Heart left ventricle (tissue), 16 donors: ENCODE measurements at regions not wholly inside any gene's neighbourhood (a gene's known extent, or its start where the extent isn't known, plus 50 kb on each side); places are given as distances from the start of the nearest gene placed in this dataset.

Source experiments
- ATAC-seq, 4 donors: fragments of 200-7000 bp; cut with Tn5 transposase; one replicate each; pipeline ENCODE4 v1.9.1; 2020 to 2022; ENCODE audit warnings: moderate library complexity in 4 of 4, mild to moderate bottlenecking in 3 of 4, moderate number of reproducible peaks in 1 of 4
- DNase-seq, 5 donors: peaks; one replicate each; pipeline ENCODE4 v3.0.0-alpha.2; 2020
- H3K27ac ChIP-seq, 12 donors: fragments of 200-600 bp; sonication (generic) in 4 of 12; one replicate each; pipeline versions ENCODE4 v1.5.0 to v1.8.0; 2016 to 2022; ENCODE audit warnings: mild to moderate bottlenecking in 2 of 12
- H3K27me3 ChIP-seq, 9 donors: fragments of 200-600 bp; sonication (generic) in 2 of 9; one replicate each; pipeline versions ENCODE4 v1.5.1 to v1.8.0; 2016 to 2022; ENCODE audit warnings: mild to moderate bottlenecking in 3 of 9
- H3K36me3 ChIP-seq, 9 donors: fragments of 200-600 bp; sonication (generic) in 2 of 9; one replicate each; pipeline versions ENCODE4 v1.5.0 to v1.8.0; 2018 to 2022; ENCODE audit warnings: mild to moderate bottlenecking in 2 of 9
- H3K4me1 ChIP-seq, 12 donors: fragments of 200-600 bp; sonication (generic) in 4 of 12; one replicate each; pipeline versions ENCODE4 v1.5.0 to v1.8.0; 2016 to 2022; ENCODE audit warnings: mild to moderate bottlenecking in 3 of 12
- H3K4me3 ChIP-seq, 12 donors: fragments of 200-600 bp; sonication (generic) in 4 of 12; one replicate each; pipeline versions ENCODE4 v1.5.0 to v1.8.0; 2017 to 2022; ENCODE audit warnings: mild to moderate bottlenecking in 9 of 12, moderate library complexity in 4 of 12
- H3K9me3 ChIP-seq, 12 donors: fragments of 200-600 bp; sonication (generic) in 4 of 12; one replicate each; pipeline versions ENCODE4 v1.5.0 to v1.8.0; 2016 to 2022; ENCODE audit warnings: mild to moderate bottlenecking in 1 of 12
- POLR2A ChIP-seq, 2 donors: fragments of 450-650 bp; IDR thresholded peaks; one replicate each; pipeline ENCODE4 v1.6.1; 2017; ENCODE audit warnings: antibody characterized with exemption in 2 of 2, mild to moderate bottlenecking in 2 of 2, moderate library complexity in 2 of 2
- WGBS, 4 donors: extraction: QIAGEN DNeasy Blood & Tissue Kit in 2 of 4; methylation state at CpG; one replicate each; pipeline versions ENCODE4 v1.1.5 to v1.1.7; 2013 to 2018; 5-methylcytosine and 5-hydroxymethylcytosine counted together
- intact Hi-C, 10 donors: fragments of 100-400 bp; cut with DNase I; formaldehyde crosslinking; loops; one replicate each; pipeline versions ENCODE4 v1.11.1 to v1.14.2; 2022
- TF ChIP-seq, protein P1 (sequence below), 12 donors: fragments of 200-600 bp; sonication (generic) in 4 of 12; IDR thresholded peaks; one replicate each; pipeline versions ENCODE4 v1.5.0 to v1.8.0; 2018 to 2022; ENCODE audit warnings: antibody characterized with exemption in 12 of 12, mild to moderate bottlenecking in 5 of 12
- donor health status: ischemic (EF 13 %, LVEDD 7.1; RV severe dilation, severe dysfunction).
- donor health status: healthy with polysubstance abuse.
- donor health status: DM: no; HTN: yes; CAD: no.
- donor health status: DM: no; HTN: no; CAD: no.
- donor health status: ischemic (EF 25% LVEDD 6.9; RV normal size, moderate dysfunction).
- donor health status: ischemic (EF 25% LVEDD 5.7; RV mildly dilated, moderate dysfunction).
- donor health status: healthy.
- donor health status: DM: yes; HTN: yes; CAD: no.
- donor health status: ischemic (EF 35%, LVEDD 5.7; RV mildly dilated, moderate dysfunction).
- donor health status: nonischemic (EF 11% LVEDD 7.7; RV severe dilation, severe dysfunction).
- donor health status: DM: yes; HTN: yes; CAD: no.
- donor health status: PGD.
- donor health status: ischemic (EF 29% LVEDD 5.4; RV normal size, mild dysfunction).
- donor health status: nonischemic (EF 23%, LVEDD 6.1; RV moderate dilation, normal function).

GRCh38 chr2:220789961-220790360, 782.1 kb downstream of the EPHA4 start:
- no peak overlapping the region for H3K4me3 ChIP-seq
- 70 to 82% (median 75%) methylated on average over 1 of the region's 1 CpG for WGBS, 4 donors
- no peak for DNase-seq
- TF ChIP-seq, protein P1, sequence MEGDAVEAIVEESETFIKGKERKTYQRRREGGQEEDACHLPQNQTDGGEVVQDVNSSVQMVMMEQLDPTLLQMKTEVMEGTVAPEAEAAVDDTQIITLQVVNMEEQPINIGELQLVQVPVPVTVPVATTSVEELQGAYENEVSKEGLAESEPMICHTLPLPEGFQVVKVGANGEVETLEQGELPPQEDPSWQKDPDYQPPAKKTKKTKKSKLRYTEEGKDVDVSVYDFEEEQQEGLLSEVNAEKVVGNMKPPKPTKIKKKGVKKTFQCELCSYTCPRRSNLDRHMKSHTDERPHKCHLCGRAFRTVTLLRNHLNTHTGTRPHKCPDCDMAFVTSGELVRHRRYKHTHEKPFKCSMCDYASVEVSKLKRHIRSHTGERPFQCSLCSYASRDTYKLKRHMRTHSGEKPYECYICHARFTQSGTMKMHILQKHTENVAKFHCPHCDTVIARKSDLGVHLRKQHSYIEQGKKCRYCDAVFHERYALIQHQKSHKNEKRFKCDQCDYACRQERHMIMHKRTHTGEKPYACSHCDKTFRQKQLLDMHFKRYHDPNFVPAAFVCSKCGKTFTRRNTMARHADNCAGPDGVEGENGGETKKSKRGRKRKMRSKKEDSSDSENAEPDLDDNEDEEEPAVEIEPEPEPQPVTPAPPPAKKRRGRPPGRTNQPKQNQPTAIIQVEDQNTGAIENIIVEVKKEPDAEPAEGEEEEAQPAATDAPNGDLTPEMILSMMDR (IDR thresholded peaks at IDR 0.05) = no peak
- TF ChIP-seq POLR2A (IDR thresholded peaks at IDR 0.05) = no peak
- ATAC-seq = peak in 1 of 4 donors; percentile 28
- H3K4me1 ChIP-seq = no peaks in the 10 kb centered on the region
- no peaks in the 10 kb centered on the region for H3K36me3 ChIP-seq
- no peaks in the 10 kb centered on the region for H3K27me3 ChIP-seq
- H3K27ac ChIP-seq = no peak overlapping the region
- intact Hi-C loops = no loop called here
- H3K9me3 ChIP-seq = no peaks in the 10 kb centered on the region

DNA sequence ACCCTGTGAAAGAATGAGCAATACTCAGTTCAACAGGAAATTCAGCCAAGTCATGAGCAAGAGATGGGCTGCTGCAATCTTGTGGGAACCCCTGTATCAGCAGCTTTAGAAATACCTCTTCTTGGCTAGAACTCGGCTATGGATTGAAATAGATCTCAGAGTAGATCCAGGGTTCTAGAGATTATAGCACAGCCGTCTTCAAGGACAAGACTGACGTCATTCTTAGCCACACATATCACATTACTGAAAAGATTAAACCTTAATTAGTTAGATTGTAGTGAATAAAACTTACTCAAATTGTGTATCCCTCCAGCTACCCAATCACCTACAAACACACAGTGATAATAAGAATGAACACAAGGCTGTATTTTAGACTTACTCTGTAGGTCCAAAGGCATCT, 776.4 kb downstream of the EPHA4 start:
- no peaks in the 10 kb centered on the region for H3K4me1 ChIP-seq
- no peaks in the 10 kb centered on the region for H3K27me3 ChIP-seq
- intact Hi-C loops = no loop called here
- no peak overlapping the region for H3K27ac ChIP-seq
- H3K4me3 ChIP-seq = no peak overlapping the region
- TF ChIP-seq, protein P1 (IDR thresholded peaks at IDR 0.05) = no peak
- no peak for TF ChIP-seq POLR2A (IDR thresholded peaks at IDR 0.05)
- DNase-seq (no peak), ATAC-seq (no peak)
- H3K9me3 ChIP-seq = no peaks in the 10 kb centered on the region
- WGBS, 4 donors = 78 to 86% (median 83%) methylated on average over 3 of the region's 3 CpGs
- no peaks in the 10 kb centered on the region for H3K36me3 ChIP-seq

- H3K9me3 ChIP-seq = no peaks in the 10 kb centered on the region
- no peaks in the 10 kb centered on the region for H3K27me3 ChIP-seq
- TF ChIP-seq POLR2A (IDR thresholded peaks at IDR 0.05) = no peak
- TF ChIP-seq, protein P1 (IDR thresholded peaks at IDR 0.05) = no peak
- no peaks in the 10 kb centered on the region for H3K36me3 ChIP-seq
- intact Hi-C loops = no loop called here
- WGBS, 4 donors = 76 to 88% (median 84%) methylated on average over 1 of the region's 1 CpG
- DNase-seq (no peak), ATAC-seq (no peak)
- H3K4me3 ChIP-seq = no peak overlapping the region
- no peaks in the 10 kb centered on the region for H3K4me1 ChIP-seq
- no peak overlapping the region for H3K27ac ChIP-seq
Measured at GRCh38 chr2:220811115-220811514, 761.0 kb downstream of the EPHA4 start.

- no peak overlapping the region for H3K27ac ChIP-seq
- ATAC-seq = no peak
- intact Hi-C loops = no loop called here
- no peaks in the 10 kb centered on the region for H3K36me3 ChIP-seq
- H3K27me3 ChIP-seq = no peaks in the 10 kb centered on the region
- 35 to 61% (median 46%) methylated on average over 1 of the region's 1 CpG for WGBS, 4 donors
- DNase-seq = no peak
- no peaks in the 10 kb centered on the region for H3K4me1 ChIP-seq
- no peak overlapping the region for H3K4me3 ChIP-seq
- TF ChIP-seq POLR2A (IDR thresholded peaks at IDR 0.05) = no peak
- TF ChIP-seq, protein P1 (IDR thresholded peaks at IDR 0.05) = no peak
- H3K9me3 ChIP-seq = no peaks in the 10 kb centered on the region
Measured at GRCh38 chr2:220811952-220812570, 760.0 kb downstream of the EPHA4 start.
